GM18505 (cell line): ENCODE measurements at regions not wholly inside any gene's neighbourhood (a gene's known extent, or its start where the extent isn't known, plus 50 kb on each side); places are given as distances from the start of the nearest gene placed in this dataset.

Experiments used
- ATAC-seq: cut with Tn5 transposase; IDR thresholded peaks from one replicate; pipeline ENCODE4 v1.9.1; 2021; ENCODE audit not compliant: unreplicated experiment
- POLR2A ChIP-seq: IDR thresholded peaks from 4 replicates; pipeline ENCODE4 v1.6.1; 2011; ENCODE audit warnings: borderline replicate concordance; ENCODE audit not compliant: insufficient read depth, insufficient read length; ENCODE audit errors: extremely low read depth

- TF ChIP-seq POLR2A: no peak
Observed at GRCh38 chr5:174271316-174271715, 225.8 kb downstream of the NSG2 start.

GRCh38 chr5:174272671-174273070 is 227.2 kb downstream of the NSG2 start:
- ATAC-seq: peak; percentile 6
- TF ChIP-seq POLR2A: no peak

More at GRCh38 chr5:174271316-174271715, 225.8 kb downstream of the NSG2 start:
- no peak for ATAC-seq

- TF ChIP-seq POLR2A: no peak
- peak; percentile 90 for ATAC-seq
Observed at GRCh38 chr5:174273325-174273724, 227.8 kb downstream of the NSG2 start.

- no peak for TF ChIP-seq POLR2A
- no peak for ATAC-seq
Observed at GRCh38 chr5:174275959-174276358, 230.5 kb downstream of the NSG2 start.

- TF ChIP-seq POLR2A: no peak
- no peak for ATAC-seq
Observed at GRCh38 chr5:174281089-174281760, 235.7 kb downstream of the NSG2 start.

- no peak for TF ChIP-seq POLR2A
- no peak for ATAC-seq
Observed at GRCh38 chr5:174281855-174282254, 236.3 kb downstream of the NSG2 start.

GRCh38 chr5:174282391-174282790 is 236.9 kb downstream of the NSG2 start:
- no peak for TF ChIP-seq POLR2A
- no peak for ATAC-seq

GRCh38 chr5:174283211-174284005 is 237.9 kb downstream of the NSG2 start:
- no peak for ATAC-seq
- no peak for TF ChIP-seq POLR2A

- ATAC-seq: no peak
- no peak for TF ChIP-seq POLR2A
Observed at GRCh38 chr5:174284873-174285272, 239.4 kb downstream of the NSG2 start.

- ATAC-seq: no peak
- no peak for TF ChIP-seq POLR2A
Observed at GRCh38 chr5:174287761-174288160, 242.3 kb downstream of the NSG2 start.

- no peak for ATAC-seq
- no peak for TF ChIP-seq POLR2A
Observed at GRCh38 chr5:174288439-174288838, 242.9 kb downstream of the NSG2 start.

GRCh38 chr5:174291162-174291561 is 245.7 kb downstream of the NSG2 start:
- no peak for ATAC-seq
- no peak for TF ChIP-seq POLR2A

- ATAC-seq: no peak
- TF ChIP-seq POLR2A: no peak
Observed at GRCh38 chr5:174292348-174292747, 246.8 kb downstream of the NSG2 start.

- no peak for TF ChIP-seq POLR2A
- no peak for ATAC-seq
Observed at GRCh38 chr5:174293006-174293405, 247.5 kb downstream of the NSG2 start.

GRCh38 chr5:174293481-174293880 is 248.0 kb downstream of the NSG2 start:
- no peak for ATAC-seq
- no peak for TF ChIP-seq POLR2A
